Astrocyte of the spinal cord (primary cell): ENCODE measurements at regions not wholly inside any gene's neighbourhood (a gene's known extent, or its start where the extent isn't known, plus 50 kb on each side); places are given as distances from the start of the nearest gene placed in this dataset.
"Not testable (repeated sequence)": the region's sequence is repeated elsewhere in the genome, so short reads cannot be mapped to it uniquely, and the experiment has no call there.

Experiments
- DNase-seq: peaks from one replicate; pipeline ENCODE4 v3.0.0; 2011; ENCODE audit warnings: low read depth, low spot score
- H3K4me3 ChIP-seq: 2 replicates; pipeline ENCODE4 v1.5.1; 2011; ENCODE audit warnings: low read depth, mild to moderate bottlenecking, low read length, moderate library complexity
- CTCF ChIP-seq: IDR thresholded peaks from 2 replicates; pipeline ENCODE4 v1.5.1; 2012; ENCODE audit warnings: low read depth, mild to moderate bottlenecking, low read length, inconsistent platforms
- in situ Hi-C: cut with HindIII; loops from 2 replicates; pipeline ENCODE4 v1.10.0; 2017; ENCODE audit warnings: low sequenced_read_pairs

DNA sequence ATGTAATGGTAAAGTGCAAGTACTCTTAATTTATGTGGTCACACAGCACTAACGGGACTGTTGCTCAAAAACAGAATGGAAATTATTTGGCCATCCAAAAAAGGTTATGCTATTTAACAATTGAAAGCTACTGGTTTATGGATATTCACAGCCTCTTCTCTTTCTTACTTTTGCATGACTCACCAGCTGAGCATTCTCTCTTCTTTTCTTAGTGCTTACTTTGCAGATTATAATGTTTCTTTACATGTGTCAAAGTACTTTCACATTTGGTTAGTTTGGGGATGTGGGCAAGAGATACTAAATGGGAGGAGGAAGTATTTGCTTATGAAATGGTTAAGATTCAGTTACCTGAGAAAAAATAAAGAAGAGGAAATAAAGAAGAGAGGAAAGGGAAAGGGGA lies 610.5 kb downstream of the HTR1B start:
- DNase-seq, result peak; percentile 64
- H3K4me3 ChIP-seq, result no peak overlapping the region
- TF ChIP-seq CTCF, result no peak
- in situ Hi-C loops, result no loop called here

- DNase-seq, result peak; percentile 10
- H3K4me3 ChIP-seq, in situ Hi-C loops: not testable (repeated sequence)
Observed at GRCh38 chr6:76849274-76849970, 613.9 kb downstream of the HTR1B start.

DNA sequence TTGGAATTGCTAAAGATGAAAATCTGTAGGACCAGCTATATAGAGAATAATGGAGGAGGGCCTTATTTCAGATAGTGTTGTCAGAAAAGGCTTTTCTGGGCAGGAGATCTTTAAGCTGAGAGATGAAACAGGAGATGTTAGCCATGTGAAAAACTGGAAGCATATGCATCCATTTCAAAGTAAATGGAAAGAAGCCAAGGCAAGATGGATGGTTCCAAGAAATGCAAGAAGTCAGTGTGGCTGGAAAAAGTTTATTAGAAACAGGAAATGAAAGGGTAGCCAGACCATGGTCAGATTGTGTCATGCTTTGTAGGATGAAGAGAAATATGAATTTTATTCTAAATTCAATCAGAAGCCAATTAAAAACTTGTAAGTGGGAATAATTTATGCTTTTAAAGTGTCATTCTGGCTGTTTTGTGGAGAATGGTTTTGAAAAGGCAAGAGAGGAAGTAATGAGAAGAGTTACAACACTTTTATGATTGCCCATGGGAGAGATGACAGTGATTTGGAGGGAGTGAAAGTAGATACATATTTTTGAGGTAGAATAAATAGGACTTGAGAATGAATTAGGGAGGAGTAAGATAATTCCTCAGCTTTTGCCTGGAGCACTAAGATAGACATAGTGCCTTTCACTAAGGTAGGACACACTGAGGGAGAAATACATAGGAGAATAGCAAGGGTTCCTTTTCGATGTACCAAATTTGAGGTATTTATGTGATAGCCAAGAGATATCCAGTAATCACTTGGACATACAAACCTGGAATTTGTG lies 620.1 kb downstream of the HTR1B start:
- DNase-seq, result no peak
- in situ Hi-C loops, result no loop called here
- H3K4me3 ChIP-seq, result no peak overlapping the region
- no peak for TF ChIP-seq CTCF

GRCh38 chr6:76840865-76841264 lies 622.4 kb downstream of the HTR1B start:
- TF ChIP-seq CTCF, result no peak
- no peak for DNase-seq
- no peak overlapping the region for H3K4me3 ChIP-seq
- in situ Hi-C loops, result no loop called here

- DNase-seq, result no peak
- in situ Hi-C loops, result no loop called here
- H3K4me3 ChIP-seq, result no peak overlapping the region
- TF ChIP-seq CTCF, result no peak
Observed at GRCh38 chr6:76840041-76840745, 623.1 kb downstream of the HTR1B start.

DNA sequence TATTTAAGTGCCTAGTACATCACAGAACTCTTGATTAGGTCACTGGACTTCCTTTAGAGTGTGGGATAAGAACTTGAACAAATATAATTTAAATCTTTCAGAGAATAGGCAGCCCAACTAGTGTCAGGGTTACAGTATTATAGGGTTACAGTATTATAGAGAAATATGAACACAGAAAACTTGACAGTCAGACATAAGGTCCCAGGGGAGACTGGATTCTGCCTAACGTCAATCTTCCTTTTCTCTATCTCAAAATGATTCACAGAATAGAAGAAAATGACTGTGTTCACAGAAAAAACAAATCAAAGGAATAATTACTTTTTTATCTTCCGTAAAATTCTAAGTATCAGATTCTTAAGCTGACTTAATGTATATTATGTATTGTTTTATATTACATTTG lies 623.8 kb downstream of the HTR1B start:
- in situ Hi-C loops, result no loop called here
- no peak for TF ChIP-seq CTCF
- DNase-seq, result no peak
- no peak overlapping the region for H3K4me3 ChIP-seq

DNA sequence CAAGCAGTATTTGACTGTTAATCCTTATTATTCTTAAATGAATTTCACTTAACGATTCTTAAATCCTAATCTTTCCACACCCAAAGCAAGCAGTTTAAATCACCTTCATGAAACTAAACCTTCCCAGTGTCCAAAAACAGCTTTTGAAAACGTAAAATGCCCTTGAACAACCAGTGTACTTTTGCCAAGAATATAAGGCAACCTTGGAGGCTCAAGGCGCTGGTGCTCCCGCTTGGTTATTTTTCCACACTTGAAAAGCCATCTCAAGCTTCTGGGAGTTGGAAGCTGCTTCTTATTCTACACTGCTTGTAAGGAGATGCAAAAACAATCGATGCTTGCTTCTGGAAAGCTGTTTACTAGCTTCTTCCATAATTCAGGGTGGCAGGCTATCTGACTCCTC lies 625.7 kb downstream of the HTR1B start:
- no peak for DNase-seq
- H3K4me3 ChIP-seq, result no peak overlapping the region
- no peak for TF ChIP-seq CTCF
- in situ Hi-C loops, result no loop called here
